ENCODE measurements at regions not wholly inside any gene's neighbourhood (a gene's known extent, or its start where the extent isn't known, plus 50 kb on each side); places are given as distances from the start of the nearest gene placed in this dataset.

GRCh38 chr1:30533141-30533540 lies 190.2 kb downstream of the MATN1 start:
- TF ChIP-seq MED1 (CRISPR knock-in tag; IDR thresholded peaks at IDR 0.05) (no peak), ZNF704 (CRISPR knock-in tag; IDR thresholded peaks at IDR 0.05; ENCODE audit: borderline replicate concordance) (no peak), YEATS4 (CRISPR knock-in tag; IDR thresholded peaks at IDR 0.05; ENCODE audit: borderline replicate concordance) (no peak), ELF3 (CRISPR knock-in tag; IDR thresholded peaks at IDR 0.05) (no peak), TRAFD1 (CRISPR knock-in tag; IDR thresholded peaks at IDR 0.05; ENCODE audit: borderline replicate concordance) (no peak), POLR2A (IDR thresholded peaks at IDR 0.05; ENCODE audit: insufficient read depth in 1 of 2, low read depth in 2 of 2, low read length in 2 of 2) (no peak), FOSL1 (CRISPR knock-in tag; IDR thresholded peaks at IDR 0.05; ENCODE audit: borderline replicate concordance) (no peak), STAT5B (CRISPR knock-in tag; IDR thresholded peaks at IDR 0.05) (no peak), ZNF782 (CRISPR knock-in tag; IDR thresholded peaks at IDR 0.05; ENCODE audit: borderline replicate concordance) (no peak), ATF7 (IDR thresholded peaks at IDR 0.05) (no peak), ATF7 (CRISPR knock-in tag; IDR thresholded peaks at IDR 0.05) (no peak), EZH2 (conservative IDR thresholded peaks at IDR 0.05; ENCODE audit: low read depth, low read length) (no peak), CTCF (CRISPR knock-in tag; IDR thresholded peaks at IDR 0.05) (no peak)
